ENCODE measurements at regions not wholly inside any gene's neighbourhood (a gene's known extent, or its start where the extent isn't known, plus 50 kb on each side); places are given as distances from the start of the nearest gene placed in this dataset.

- no peak overlapping the region for H3K27ac Mint-ChIP-seq
- ChIA-PET CTCF (no interaction called here), POLR2A (no interaction called here)
- H3K9me3 Mint-ChIP-seq, result no peaks in the 10 kb centered on the region
- intact Hi-C loops (cut with micrococcal nuclease), result no loop called here
- DNase-seq, result no peak
- H3K4me1 Mint-ChIP-seq, result no peaks in the 10 kb centered on the region
- ATAC-seq (ENCODE audit: low read depth), result no peak
- H3K4me3 Mint-ChIP-seq, result no peak overlapping the region
- H3K27me3 Mint-ChIP-seq, result no peaks in the 10 kb centered on the region
- no peak for TF ChIP-seq CTCF (IDR thresholded peaks at IDR 0.05)
- no peaks in the 10 kb centered on the region for H3K36me3 Mint-ChIP-seq (ENCODE audit: low read depth)
Observed at GRCh38 chr3:168284728-168285127, 189.0 kb upstream of the GOLIM4 start.

- Mint-ChIP-seq H3K4me3 (no peak overlapping the region), H3K36me3 (ENCODE audit: low read depth) (no peaks in the 10 kb centered on the region), H3K27ac (no peak overlapping the region), H3K4me1 (no peaks in the 10 kb centered on the region), H3K27me3 (no peaks in the 10 kb centered on the region), H3K9me3 (no peaks in the 10 kb centered on the region)
- intact Hi-C loops (cut with micrococcal nuclease), result no loop called here
- TF ChIP-seq CTCF (IDR thresholded peaks at IDR 0.05), result no peak
- CTCF ChIA-PET, result no interaction called here
- DNase-seq, result no peak
- POLR2A ChIA-PET, result no interaction called here
- ATAC-seq (ENCODE audit: low read depth), result no peak
Observed at GRCh38 chr3:168275662-168276061, 179.9 kb upstream of the GOLIM4 start.

- Mint-ChIP-seq H3K36me3 (ENCODE audit: low read depth) (no peaks in the 10 kb centered on the region), H3K9me3 (no peaks in the 10 kb centered on the region), H3K27ac (no peak overlapping the region), H3K4me3 (no peak overlapping the region), H3K27me3 (no peaks in the 10 kb centered on the region), H3K4me1 (no peaks in the 10 kb centered on the region)
- intact Hi-C loops (cut with micrococcal nuclease), result no loop called here
- no peak for TF ChIP-seq CTCF (IDR thresholded peaks at IDR 0.05)
- no peak for ATAC-seq (ENCODE audit: low read depth)
- ChIA-PET POLR2A (no interaction called here), CTCF (no interaction called here)
- no peak for DNase-seq
Observed at GRCh38 chr3:168273917-168274316, 178.2 kb upstream of the GOLIM4 start.

- ATAC-seq (ENCODE audit: low read depth) (no peak), DNase-seq (no peak)
- Mint-ChIP-seq H3K9me3 (no peaks in the 10 kb centered on the region), H3K27ac (no peak overlapping the region), H3K36me3 (ENCODE audit: low read depth) (no peaks in the 10 kb centered on the region), H3K4me3 (no peak overlapping the region), H3K4me1 (no peaks in the 10 kb centered on the region), H3K27me3 (no peaks in the 10 kb centered on the region)
- intact Hi-C loops (cut with micrococcal nuclease), result no loop called here
- ChIA-PET CTCF (no interaction called here), POLR2A (no interaction called here)
- no peak for TF ChIP-seq CTCF (IDR thresholded peaks at IDR 0.05)
Observed at GRCh38 chr3:168273036-168273435, 177.3 kb upstream of the GOLIM4 start.

GRCh38 chr3:168272343-168272985 is 176.7 kb upstream of the GOLIM4 start:
- Mint-ChIP-seq H3K27me3 (no peaks in the 10 kb centered on the region), H3K9me3 (no peaks in the 10 kb centered on the region), H3K4me3 (no peak overlapping the region), H3K36me3 (ENCODE audit: low read depth) (no peaks in the 10 kb centered on the region), H3K27ac (no peak overlapping the region), H3K4me1 (no peaks in the 10 kb centered on the region)
- ChIA-PET CTCF (no interaction called here), POLR2A (no interaction called here)
- ATAC-seq (ENCODE audit: low read depth) (no peak), DNase-seq (no peak)
- intact Hi-C loops (cut with micrococcal nuclease), result no loop called here
- no peak for TF ChIP-seq CTCF (IDR thresholded peaks at IDR 0.05)
